SK-N-SH treated with all-trans-retinoic acid at 6 μM for 48 hours (cell line): ENCODE measurements at regions not wholly inside any gene's neighbourhood (a gene's known extent, or its start where the extent isn't known, plus 50 kb on each side); places are given as distances from the start of the nearest gene placed in this dataset.

Source experiments
- ARNTL ChIP-seq: fragments of 450-650 bp; formaldehyde crosslinking; IDR thresholded peaks from 2 replicates; pipeline ENCODE4 v1.5.0; 2020; ENCODE audit warnings: low read depth, mild to moderate bottlenecking, moderate library complexity, borderline replicate concordance
- CREB5 ChIP-seq: fragments of 250-450 bp; sonication (Bioruptor Pico); IDR thresholded peaks from 2 replicates; pipeline ENCODE4 v1.5.1; 2020; ENCODE audit warnings: low read depth, mild to moderate bottlenecking, moderate library complexity
- ESRRG ChIP-seq: fragments of 250-450 bp; sonication (Bioruptor Pico); IDR thresholded peaks from 2 replicates; pipeline ENCODE4 v1.6.1; 2021; ENCODE audit warnings: mild to moderate bottlenecking
- ISL1 ChIP-seq: fragments of 250-450 bp; sonication (Bioruptor Pico); IDR thresholded peaks from 2 replicates; pipeline ENCODE4 v2.1.2; 2022; ENCODE audit warnings: mild to moderate bottlenecking, moderate library complexity
- PATZ1 ChIP-seq: fragments of 250-450 bp; sonication (Bioruptor Pico); IDR thresholded peaks from 2 replicates; pipeline ENCODE4 v1.8.0; 2020; ENCODE audit warnings: mild to moderate bottlenecking, moderate library complexity, borderline replicate concordance
- RARB ChIP-seq: fragments of 250-450 bp; sonication (Bioruptor Pico); IDR thresholded peaks from 2 replicates; pipeline ENCODE4 v1.8.0; 2021; ENCODE audit warnings: mild to moderate bottlenecking, moderate library complexity
- SNAI2 ChIP-seq: fragments of 250-450 bp; sonication (Bioruptor Pico); IDR thresholded peaks from 2 replicates; pipeline ENCODE4 v1.5.0; 2020; ENCODE audit warnings: mild to moderate bottlenecking, moderate library complexity
- TCF4 ChIP-seq: fragments of 250-450 bp; sonication (Bioruptor Pico); IDR thresholded peaks from 2 replicates; pipeline ENCODE4 v1.8.0; 2021; ENCODE audit warnings: mild to moderate bottlenecking, moderate library complexity, borderline replicate concordance
- TOX ChIP-seq: fragments of 250-450 bp; sonication (Bioruptor Pico); IDR thresholded peaks from 2 replicates; pipeline ENCODE4 v1.8.0; 2021; ENCODE audit warnings: mild to moderate bottlenecking, moderate library complexity, borderline replicate concordance
- ZC3H10 ChIP-seq: fragments of 250-450 bp; sonication (Bioruptor Pico); IDR thresholded peaks from 2 replicates; pipeline ENCODE4 v1.5.1; 2021; ENCODE audit warnings: mild to moderate bottlenecking, moderate library complexity
- ZFP3 ChIP-seq: fragments of 250-450 bp; sonication (Bioruptor Pico); IDR thresholded peaks from 2 replicates; pipeline ENCODE4 v1.5.0; 2020; ENCODE audit warnings: mild to moderate bottlenecking, moderate library complexity
- ZFP30 ChIP-seq: fragments of 450-650 bp; formaldehyde crosslinking; IDR thresholded peaks from 2 replicates; pipeline ENCODE4 v1.5.0; 2022; ENCODE audit warnings: mild to moderate bottlenecking, moderate library complexity
- ZNF565 ChIP-seq: fragments of 450-650 bp; formaldehyde crosslinking; conservative IDR thresholded peaks from 2 replicates; pipeline ENCODE4 v1.5.0; 2020; ENCODE audit warnings: low read depth, mild to moderate bottlenecking, moderate library complexity
- ZNF70 ChIP-seq: fragments of 450-650 bp; formaldehyde crosslinking; IDR thresholded peaks from 2 replicates; pipeline ENCODE4 v1.5.0; 2020; ENCODE audit warnings: mild to moderate bottlenecking, moderate library complexity

GRCh38 chr15:36185845-36186244 is 393.6 kb upstream of the CDIN1 start:
- TF ChIP-seq SNAI2 (CRISPR knock-in tag) = no peak
- no peak for TF ChIP-seq ZNF565
- no peak for TF ChIP-seq TOX
- no peak for TF ChIP-seq TCF4 (CRISPR knock-in tag)
- TF ChIP-seq ZFP3 (CRISPR knock-in tag) = no peak
- TF ChIP-seq ZFP30 (CRISPR knock-in tag) = no peak
- no peak for TF ChIP-seq PATZ1 (CRISPR knock-in tag)
- no peak for TF ChIP-seq ARNTL (CRISPR knock-in tag)
- no peak for TF ChIP-seq ZNF70
- TF ChIP-seq ISL1 = no peak
- no peak for TF ChIP-seq ESRRG
- no peak for TF ChIP-seq ZC3H10 (CRISPR knock-in tag)
- TF ChIP-seq CREB5 (CRISPR knock-in tag) = no peak
- TF ChIP-seq RARB = no peak
